Calu3 (cell line): ENCODE measurements at regions not wholly inside any gene's neighbourhood (a gene's known extent, or its start where the extent isn't known, plus 50 kb on each side); places are given as distances from the start of the nearest gene placed in this dataset.
A peak's percentile ranks its signal among the peaks of the same experiment; 100 is the strongest.

Source experiments
- BruUV-seq: library from RNA; stranded (reverse); fragments of 400-500 nt; replicated peaks from 2 replicates; lab custom pipeline; 2021; lab: Mats Ljungman, UMichigan
- CTCF ChIA-PET: fragments of 300-600 bp; sonication (Branson Sonifier 250); formaldehyde crosslinking; loops from one replicate; lab custom pipeline; 2022; ENCODE audit warnings: antibody characterized with exemption; lab: Charles Lee
- DNase-seq: peaks from one replicate; pipeline ENCODE4 v3.0.0; 2022
- H3K27ac Mint-ChIP-seq: one replicate; pipeline ENCODE4 v1.8.0; 2022; ENCODE audit warnings: mixed read lengths; ENCODE audit not compliant: unreplicated experiment
- H3K27me3 Mint-ChIP-seq: one replicate; pipeline ENCODE4 v1.8.0; 2022; ENCODE audit warnings: mixed read lengths; ENCODE audit not compliant: unreplicated experiment
- H3K36me3 Mint-ChIP-seq: one replicate; pipeline ENCODE4 v1.8.0; 2022; ENCODE audit warnings: mild to moderate bottlenecking, moderate library complexity, mixed read lengths; ENCODE audit not compliant: insufficient read depth, unreplicated experiment
- H3K4me1 Mint-ChIP-seq: one replicate; pipeline ENCODE4 v1.8.0; 2022; ENCODE audit warnings: mild to moderate bottlenecking, low read depth, mixed read lengths; ENCODE audit not compliant: unreplicated experiment
- H3K4me3 Mint-ChIP-seq: one replicate; pipeline ENCODE4 v1.8.0; 2022; ENCODE audit warnings: mild to moderate bottlenecking, low read depth, moderate library complexity, mixed read lengths; ENCODE audit not compliant: unreplicated experiment
- H3K9me3 Mint-ChIP-seq: one replicate; pipeline ENCODE4 v1.8.0; 2022; ENCODE audit warnings: low read depth, mixed read lengths; ENCODE audit not compliant: unreplicated experiment
- CTCF ChIP-seq: fragments of 200-600 bp; IDR thresholded peaks from one replicate; pipeline ENCODE4 v1.8.0; 2022; ENCODE audit warnings: antibody characterized with exemption; ENCODE audit not compliant: unreplicated experiment
- intact Hi-C: fragments of 100-400 bp; cut with micrococcal nuclease; formaldehyde crosslinking; loops from one replicate; pipeline ENCODE4 v1.10.0; 2022; ENCODE audit not compliant: unreplicated experiment

DNA sequence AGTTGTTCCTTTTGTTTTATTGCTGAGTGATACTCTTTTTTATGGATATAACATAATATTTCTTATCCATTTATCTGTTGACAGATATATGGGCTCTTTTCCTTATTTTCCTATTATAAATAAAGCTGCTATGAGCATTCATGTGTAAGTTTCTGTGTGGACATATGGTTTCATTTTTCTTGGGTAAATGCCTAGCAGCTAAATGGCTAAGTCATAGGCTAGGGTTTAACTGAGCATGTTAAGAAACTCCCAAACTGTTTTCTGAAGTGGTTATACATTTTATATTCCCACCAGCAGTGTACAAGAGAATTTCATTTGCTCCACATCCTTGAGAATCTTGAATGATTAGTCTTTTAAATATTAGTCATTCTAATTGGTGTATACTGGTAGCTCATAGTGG lies 786.6 kb upstream of the CDH2 start:
- DNase-seq = no peak
- Mint-ChIP-seq H3K4me1 (no peaks in the 10 kb centered on the region), H3K36me3 (no peaks in the 10 kb centered on the region), H3K4me3 (no peak overlapping the region), H3K27ac (no peak overlapping the region), H3K27me3 (no peaks in the 10 kb centered on the region), H3K9me3 (no peaks in the 10 kb centered on the region)
- CTCF ChIA-PET = no interaction called here
- no TSS peak for BruUV-seq
- intact Hi-C loops = loop anchor here (10.0 kb wide), 2 partner anchors 901 to 1311 kb away; no protein-coding TSS in a partner anchor
- TF ChIP-seq CTCF = no peak

DNA sequence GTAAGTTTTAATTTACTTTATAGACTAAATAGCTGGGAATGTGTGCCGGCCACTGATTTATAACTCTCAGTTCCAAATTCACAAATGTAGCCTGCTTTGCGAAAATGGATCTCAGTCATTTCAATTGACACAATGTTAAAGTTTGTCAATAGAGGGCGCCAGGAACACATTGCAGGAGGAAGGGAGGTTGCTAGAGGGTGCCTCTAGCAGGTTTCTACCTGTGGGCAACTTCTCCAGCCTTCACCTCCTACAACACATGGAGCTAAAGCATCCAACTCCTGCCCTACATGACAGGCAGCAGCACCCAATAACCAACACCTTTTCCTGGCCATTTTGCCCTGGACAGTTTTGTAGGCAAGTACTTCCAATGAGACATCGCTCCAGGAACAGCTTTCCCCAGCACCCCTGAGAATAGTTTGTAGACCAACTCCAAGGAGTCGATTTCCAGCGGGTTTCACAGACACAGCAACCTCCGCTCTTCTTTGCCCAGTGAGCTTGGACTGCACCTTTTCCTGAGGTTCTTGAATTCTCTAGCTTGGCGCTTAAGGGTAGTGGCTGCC lies 784.8 kb upstream of the CDH2 start:
- intact Hi-C loops = loop anchor here (10.0 kb wide), 2 partner anchors 903 to 1313 kb away; no protein-coding TSS in a partner anchor
- no TSS peak for BruUV-seq
- peak; percentile 37 for DNase-seq
- H3K27ac Mint-ChIP-seq = no peak overlapping the region
- no peak overlapping the region for H3K4me3 Mint-ChIP-seq
- TF ChIP-seq CTCF = peak; percentile 42
- no peaks in the 10 kb centered on the region for H3K36me3 Mint-ChIP-seq
- CTCF ChIA-PET = no interaction called here
- no peaks in the 10 kb centered on the region for H3K4me1 Mint-ChIP-seq
- H3K9me3 Mint-ChIP-seq = no peaks in the 10 kb centered on the region
- H3K27me3 Mint-ChIP-seq = no peaks in the 10 kb centered on the region

DNA sequence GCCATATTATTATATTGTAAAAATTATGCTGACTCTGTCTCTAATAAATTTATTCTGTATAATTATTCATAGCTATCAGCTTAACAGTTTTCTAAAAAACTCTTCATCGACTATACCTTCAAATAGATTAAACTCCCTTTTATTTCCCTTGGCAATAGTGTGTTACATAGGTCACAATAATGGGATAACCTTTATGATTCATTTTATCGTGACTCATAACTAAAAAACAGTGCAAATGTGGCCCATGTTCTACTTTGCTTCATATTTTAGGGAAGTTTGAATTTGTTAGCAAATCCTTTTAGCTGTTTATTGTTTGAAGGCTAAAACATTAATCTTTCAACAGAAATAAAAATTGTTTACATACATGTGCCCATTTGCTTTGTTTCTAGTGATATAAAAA lies 783.2 kb upstream of the CDH2 start:
- BruUV-seq = no TSS peak
- no peak overlapping the region for H3K4me3 Mint-ChIP-seq
- DNase-seq = no peak
- intact Hi-C loops = loop anchor here (10.0 kb wide), 2 partner anchors 905 to 1315 kb away; no protein-coding TSS in a partner anchor
- CTCF ChIA-PET = interaction anchor here (0.6 kb wide), 1 partner anchor 478 kb away, joined by 4 read pairs; no protein-coding TSS in a partner anchor
- H3K27ac Mint-ChIP-seq = no peak overlapping the region
- no peaks in the 10 kb centered on the region for H3K9me3 Mint-ChIP-seq
- H3K4me1 Mint-ChIP-seq = no peaks in the 10 kb centered on the region
- no peaks in the 10 kb centered on the region for H3K27me3 Mint-ChIP-seq
- H3K36me3 Mint-ChIP-seq = no peaks in the 10 kb centered on the region
- no peak for TF ChIP-seq CTCF

DNA sequence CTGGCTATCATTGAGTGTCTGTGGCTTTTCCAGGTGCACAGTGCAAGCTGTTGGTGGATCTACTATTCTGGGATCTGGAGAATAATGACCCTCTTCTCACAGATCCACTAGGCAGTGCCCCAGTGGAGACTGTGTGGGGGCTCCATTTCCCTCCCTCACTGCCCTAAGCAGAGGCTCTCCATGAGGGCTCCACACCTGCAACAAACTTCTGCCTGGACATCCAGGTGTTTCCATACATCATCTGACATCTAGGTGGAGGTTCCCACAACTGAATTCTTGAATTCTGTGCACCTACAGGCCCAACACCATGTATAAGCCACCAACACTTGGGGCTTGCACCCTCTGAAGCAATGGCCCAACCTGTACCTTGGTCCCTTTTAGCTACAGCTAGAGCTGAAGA lies 775.4 kb upstream of the CDH2 start:
- intact Hi-C loops = no loop called here
- DNase-seq = no peak
- Mint-ChIP-seq H3K4me3 (no peak overlapping the region), H3K36me3 (no peaks in the 10 kb centered on the region), H3K27ac (no peak overlapping the region), H3K9me3 (peaks cover 7% of the 10 kb centered on the region), H3K27me3 (no peaks in the 10 kb centered on the region), H3K4me1 (no peaks in the 10 kb centered on the region)
- CTCF ChIA-PET = no interaction called here
- no TSS peak for BruUV-seq
- no peak for TF ChIP-seq CTCF
